OCI-LY3 (cell line): ENCODE measurements at regions not wholly inside any gene's neighbourhood (a gene's known extent, or its start where the extent isn't known, plus 50 kb on each side); places are given as distances from the start of the nearest gene placed in this dataset.
"Not testable (repeated sequence)": the region's sequence is repeated elsewhere in the genome, so short reads cannot be mapped to it uniquely, and the experiment has no call there.

ENCODE experiments used
- EZH2phosphoT487 ChIP-seq: fragments of 200-600 bp; shearing (Covaris generic); IDR thresholded peaks from 2 replicates; pipeline ENCODE4 v1.6.1; 2018; ENCODE audit warnings: antibody characterized with exemption, mixed run types, low read depth
- TF ChIP-seq, protein P1 (sequence below): fragments of 200-600, 300-600 bp; sonication (generic); IDR thresholded peaks from 2 replicates; pipeline ENCODE4 v1.5.1; 2014; ENCODE audit warnings: antibody characterized with exemption, low read length, low read depth

- TF ChIP-seq, protein P1, sequence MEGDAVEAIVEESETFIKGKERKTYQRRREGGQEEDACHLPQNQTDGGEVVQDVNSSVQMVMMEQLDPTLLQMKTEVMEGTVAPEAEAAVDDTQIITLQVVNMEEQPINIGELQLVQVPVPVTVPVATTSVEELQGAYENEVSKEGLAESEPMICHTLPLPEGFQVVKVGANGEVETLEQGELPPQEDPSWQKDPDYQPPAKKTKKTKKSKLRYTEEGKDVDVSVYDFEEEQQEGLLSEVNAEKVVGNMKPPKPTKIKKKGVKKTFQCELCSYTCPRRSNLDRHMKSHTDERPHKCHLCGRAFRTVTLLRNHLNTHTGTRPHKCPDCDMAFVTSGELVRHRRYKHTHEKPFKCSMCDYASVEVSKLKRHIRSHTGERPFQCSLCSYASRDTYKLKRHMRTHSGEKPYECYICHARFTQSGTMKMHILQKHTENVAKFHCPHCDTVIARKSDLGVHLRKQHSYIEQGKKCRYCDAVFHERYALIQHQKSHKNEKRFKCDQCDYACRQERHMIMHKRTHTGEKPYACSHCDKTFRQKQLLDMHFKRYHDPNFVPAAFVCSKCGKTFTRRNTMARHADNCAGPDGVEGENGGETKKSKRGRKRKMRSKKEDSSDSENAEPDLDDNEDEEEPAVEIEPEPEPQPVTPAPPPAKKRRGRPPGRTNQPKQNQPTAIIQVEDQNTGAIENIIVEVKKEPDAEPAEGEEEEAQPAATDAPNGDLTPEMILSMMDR = not testable (repeated sequence)
- TF ChIP-seq EZH2phosphoT487 = not testable (repeated sequence)
Measured at GRCh38 chr4:3632794-3633193, 100.6 kb upstream of the LRPAP1 start.
